ENCODE measurements at regions not wholly inside any gene's neighbourhood (a gene's known extent, or its start where the extent isn't known, plus 50 kb on each side); places are given as distances from the start of the nearest gene placed in this dataset.
"Not testable (repeated sequence)": the region's sequence is repeated elsewhere in the genome, so short reads cannot be mapped to it uniquely, and the experiment has no call there.

DNA sequence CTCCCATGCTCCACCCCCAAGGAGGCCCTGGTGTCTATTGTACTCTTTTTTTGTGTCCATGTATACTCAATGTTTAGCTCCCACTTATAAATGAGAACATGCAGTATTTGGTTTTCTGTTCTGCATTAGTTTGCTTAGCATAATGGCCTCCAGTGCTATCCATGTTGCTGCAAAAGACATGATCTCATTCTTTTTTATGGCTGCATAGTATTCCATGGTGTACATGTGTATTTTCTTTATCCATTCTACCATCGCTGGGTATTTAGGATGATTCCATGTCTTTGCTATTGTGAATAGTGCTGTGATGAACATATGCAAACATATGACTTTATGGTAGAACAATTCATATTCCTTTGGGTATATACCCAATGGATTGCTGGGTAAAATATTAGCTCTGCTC, 138.1 kb upstream of the STK26 start:
- DNase-seq (ENCODE audit: low read depth in 1 of 2, low spot score in 1 of 2), result not testable (repeated sequence)

GRCh38 chrX:131893857-131894256, 129.2 kb upstream of the STK26 start:
- DNase-seq (ENCODE audit: low read depth in 1 of 2, low spot score in 1 of 2), result not testable (repeated sequence)

DNA sequence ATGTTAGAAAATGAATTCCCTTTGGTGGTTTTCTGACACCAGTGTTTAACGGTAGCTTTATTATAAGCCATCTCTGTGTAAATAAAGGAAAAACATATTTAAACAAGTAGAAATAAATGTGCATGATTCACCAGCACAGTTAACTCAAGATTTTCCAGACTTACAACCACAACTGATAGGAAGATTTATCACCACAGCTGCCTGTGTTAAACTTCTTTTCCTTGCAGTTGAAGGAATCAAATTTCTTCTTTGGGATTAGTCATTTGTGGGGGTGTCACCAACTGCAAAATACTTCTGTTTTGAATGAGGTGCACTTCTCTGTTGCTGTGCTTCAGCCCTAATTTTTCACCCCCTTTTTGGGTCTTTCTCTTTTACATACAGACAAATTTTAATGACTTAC, 128.1 kb upstream of the STK26 start:
- DNase-seq (ENCODE audit: low read depth in 1 of 2, low spot score in 1 of 2), result no peak

DNA sequence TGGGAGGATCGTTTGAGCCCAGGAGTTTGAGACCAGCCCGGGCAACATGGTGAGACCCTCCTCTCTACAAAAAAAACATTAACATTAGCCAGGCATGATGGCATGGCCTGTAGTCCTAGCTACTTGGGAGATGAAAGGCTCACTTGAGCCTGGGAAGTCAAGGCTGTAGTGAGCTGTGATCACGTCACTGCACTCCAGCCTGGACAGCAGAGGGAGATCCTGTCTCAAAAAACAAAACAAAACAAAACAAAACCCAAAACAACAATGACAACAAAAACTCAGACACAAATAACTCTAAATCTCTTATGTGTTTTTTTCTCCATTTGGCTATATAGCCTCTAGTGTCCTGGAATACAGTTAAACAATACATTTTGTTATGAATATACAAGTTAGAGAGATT, 127.3 kb upstream of the STK26 start:
- DNase-seq (ENCODE audit: low read depth in 1 of 2, low spot score in 1 of 2), result no peak

DNA sequence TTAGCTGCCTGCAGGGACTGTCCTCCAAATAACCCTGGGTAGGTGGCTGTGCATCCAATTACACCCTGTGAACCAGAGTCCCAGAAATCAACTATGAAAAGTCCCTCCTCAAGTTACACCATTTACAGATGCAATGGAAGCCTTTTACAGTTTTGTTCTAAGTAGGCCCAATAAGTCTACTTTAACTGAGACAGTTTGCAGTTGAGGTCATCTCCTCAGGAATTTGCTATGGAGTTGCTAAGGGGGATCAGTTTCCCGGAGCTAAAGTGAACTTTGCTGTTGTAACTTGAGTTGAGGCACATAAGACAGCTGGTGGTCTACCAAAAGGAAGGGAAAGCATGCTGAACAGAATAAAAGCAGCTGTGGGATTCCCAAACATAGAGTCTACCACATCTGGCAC, 121.6 kb upstream of the STK26 start:
- no peak for DNase-seq (ENCODE audit: low read depth in 1 of 2, low spot score in 1 of 2)

DNA sequence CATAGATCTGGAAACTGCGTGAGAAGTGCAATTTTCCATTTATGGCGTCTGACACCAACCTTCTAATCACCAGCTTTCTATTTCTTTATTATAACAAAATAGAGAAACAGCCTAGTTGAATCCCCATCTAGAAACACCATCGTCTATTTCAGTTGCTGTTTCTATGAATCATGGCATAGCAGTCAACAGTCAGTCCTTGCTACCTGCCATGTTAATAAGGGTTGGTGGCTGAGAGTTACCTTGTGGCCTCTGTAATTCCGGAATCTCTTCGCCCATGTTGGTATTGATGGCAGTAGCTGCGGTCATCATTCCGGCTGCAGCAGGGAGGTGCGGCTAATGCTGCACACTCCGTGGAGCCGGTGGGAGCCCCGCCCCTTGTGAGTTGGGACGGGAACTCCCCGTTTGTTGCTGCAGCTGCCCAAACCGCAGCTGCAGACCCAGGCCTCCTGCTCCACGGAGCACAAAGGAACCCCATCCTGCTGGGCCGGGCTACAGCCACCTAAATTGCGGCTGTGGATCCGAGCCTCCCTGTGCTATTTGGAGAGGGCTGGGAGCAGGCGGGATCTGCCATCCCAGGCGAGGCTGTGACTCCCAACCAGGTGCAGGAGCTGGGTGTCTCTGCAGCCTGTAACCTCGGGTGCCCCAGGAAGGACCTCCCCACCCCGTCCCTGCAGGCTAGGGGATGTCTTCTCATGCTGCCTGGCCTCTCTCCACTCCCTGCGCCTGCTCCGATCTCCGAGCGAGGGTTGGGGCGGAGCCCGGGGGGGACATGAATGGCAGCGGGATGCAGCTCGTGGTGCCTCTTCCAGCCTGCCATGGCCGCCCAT, 115.4 kb upstream of the STK26 start:
- no peak for DNase-seq (ENCODE audit: low read depth in 1 of 2, low spot score in 1 of 2)

DNA sequence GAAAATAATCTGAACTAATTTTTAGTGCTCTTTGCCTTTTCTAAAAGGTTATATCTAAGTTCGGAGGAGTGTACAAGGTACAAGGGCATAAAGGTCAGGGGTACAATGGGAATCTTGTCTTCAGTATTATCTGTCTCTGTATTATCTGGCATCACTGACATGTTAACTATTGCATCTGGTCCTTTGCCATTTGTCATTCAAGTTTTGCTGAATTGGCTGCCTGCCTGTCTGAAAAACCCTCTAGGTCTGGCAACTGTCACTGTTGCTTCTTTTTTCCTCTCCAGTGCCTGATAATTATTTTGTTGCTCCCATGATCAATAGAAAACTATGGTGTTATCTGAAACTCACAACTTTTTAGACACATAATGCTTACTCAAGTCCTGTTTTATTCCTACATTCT, 112.5 kb upstream of the STK26 start:
- no peak for DNase-seq (ENCODE audit: low read depth in 1 of 2, low spot score in 1 of 2)

- no peak for DNase-seq (ENCODE audit: low read depth in 1 of 2, low spot score in 1 of 2)
These were observed 107.6 kb upstream of the STK26 start for GRCh38 chrX:131915488-131915887.

DNA sequence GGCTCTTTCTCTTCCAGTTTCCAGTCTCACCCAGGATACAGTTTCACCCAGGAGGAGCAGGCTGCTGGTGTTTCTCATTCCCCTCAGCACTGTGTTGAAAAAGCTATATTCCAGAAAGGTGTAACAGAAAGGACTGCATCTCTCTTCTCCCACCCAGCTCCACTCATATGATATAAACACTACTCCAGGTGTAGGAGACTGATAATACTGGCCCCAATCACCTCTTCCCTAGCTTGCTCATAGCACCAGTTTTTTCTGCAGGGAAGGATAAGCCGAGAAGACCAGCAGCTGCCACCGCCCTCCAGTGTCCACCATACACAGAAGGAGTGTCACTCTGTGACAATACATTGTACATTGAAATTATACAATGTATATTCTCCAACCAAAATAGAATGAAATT, 105.5 kb upstream of the STK26 start:
- DNase-seq (ENCODE audit: low read depth in 1 of 2, low spot score in 1 of 2), result no peak

DNA sequence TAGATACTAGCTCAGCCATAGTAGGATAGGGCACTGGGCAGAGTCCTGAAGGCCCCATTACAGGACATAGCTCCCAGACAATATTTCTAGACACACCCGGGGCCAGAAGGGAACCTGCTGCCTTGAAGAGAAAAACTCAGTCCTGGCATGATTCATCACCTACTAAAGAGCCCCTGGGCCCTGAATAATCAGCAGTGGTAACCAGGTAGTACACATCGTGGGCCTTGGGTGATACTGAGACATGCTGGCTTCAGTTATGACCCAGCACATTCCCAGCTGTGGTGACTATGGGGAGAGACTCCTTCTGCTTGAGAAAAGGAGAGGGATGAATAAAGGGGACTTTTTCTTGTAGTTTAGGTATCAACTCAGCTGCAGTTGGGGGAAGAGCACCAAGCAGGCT, 104.3 kb upstream of the STK26 start:
- no peak for DNase-seq (ENCODE audit: low read depth in 1 of 2, low spot score in 1 of 2)

GRCh38 chrX:131923614-131924250, 99.4 kb upstream of the STK26 start:
- DNase-seq (ENCODE audit: low read depth in 1 of 2, low spot score in 1 of 2), result no peak

- DNase-seq (ENCODE audit: low read depth in 1 of 2, low spot score in 1 of 2), result no peak
These were observed 84.4 kb upstream of the STK26 start for GRCh38 chrX:131938749-131939148.

DNA sequence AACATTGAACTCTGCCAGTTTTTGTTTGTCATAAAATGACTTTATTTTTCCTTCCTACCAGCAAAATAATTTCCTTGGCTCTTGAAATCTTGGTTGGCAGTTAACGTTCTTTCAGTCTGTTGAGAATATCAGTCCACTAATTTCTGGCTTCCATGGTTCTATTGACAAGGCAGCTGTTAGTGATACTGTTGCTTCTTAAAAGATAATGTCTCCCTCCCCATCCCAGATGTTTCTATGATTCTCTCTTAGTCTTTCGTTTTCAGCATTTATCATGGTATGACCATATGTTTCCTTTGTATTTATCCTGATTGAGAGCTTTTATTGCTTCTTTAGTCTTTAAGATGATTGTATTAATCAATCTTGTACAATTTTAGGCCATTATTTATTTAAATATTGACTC, 81.1 kb upstream of the STK26 start:
- no peak for DNase-seq (ENCODE audit: low read depth in 1 of 2, low spot score in 1 of 2)

DNA sequence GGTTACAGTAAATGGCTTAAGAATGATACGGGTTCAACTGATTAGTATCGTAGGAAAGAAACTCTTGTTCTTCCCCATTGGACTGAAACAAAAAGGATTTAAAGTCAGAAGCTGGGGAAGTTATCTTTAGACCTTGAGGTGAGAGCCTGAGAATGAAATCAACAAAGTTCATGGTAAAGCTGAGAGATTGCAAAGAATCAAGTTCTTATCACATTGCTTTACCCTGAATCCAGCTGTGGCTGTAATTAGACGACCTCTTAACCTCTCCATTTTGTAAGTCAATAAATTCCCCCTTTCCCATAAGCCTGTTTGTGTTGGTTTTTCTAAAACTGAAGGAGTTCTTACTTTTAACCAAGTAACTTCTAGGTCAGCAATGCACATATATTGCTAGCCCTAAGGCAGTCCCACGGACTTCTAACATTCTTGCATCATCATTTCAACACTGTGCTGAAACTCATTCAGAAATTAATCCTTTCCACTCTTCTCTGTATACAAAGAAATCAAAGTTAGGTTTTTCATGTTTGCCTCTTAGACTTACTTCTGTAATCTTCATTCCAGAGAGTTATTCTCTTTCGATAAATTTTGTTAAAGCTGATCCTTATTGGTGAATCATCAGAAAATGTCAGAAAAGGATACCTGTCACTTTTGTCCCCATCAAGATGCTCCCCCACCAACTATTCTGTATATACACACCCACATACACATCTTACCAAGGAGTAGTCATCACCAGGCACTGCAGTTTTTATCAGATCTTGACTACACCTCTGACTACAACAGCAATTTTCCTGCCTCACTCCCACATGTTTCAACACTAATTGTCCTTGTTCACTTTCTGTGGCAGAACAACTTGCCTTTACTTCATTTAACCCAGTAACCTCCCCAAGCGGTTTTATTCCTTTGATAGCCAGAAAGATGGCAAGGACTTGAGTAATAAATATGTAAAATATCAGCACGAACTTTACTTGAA, 77.9 kb upstream of the STK26 start:
- no peak for DNase-seq (ENCODE audit: low read depth in 1 of 2, low spot score in 1 of 2)

DNA sequence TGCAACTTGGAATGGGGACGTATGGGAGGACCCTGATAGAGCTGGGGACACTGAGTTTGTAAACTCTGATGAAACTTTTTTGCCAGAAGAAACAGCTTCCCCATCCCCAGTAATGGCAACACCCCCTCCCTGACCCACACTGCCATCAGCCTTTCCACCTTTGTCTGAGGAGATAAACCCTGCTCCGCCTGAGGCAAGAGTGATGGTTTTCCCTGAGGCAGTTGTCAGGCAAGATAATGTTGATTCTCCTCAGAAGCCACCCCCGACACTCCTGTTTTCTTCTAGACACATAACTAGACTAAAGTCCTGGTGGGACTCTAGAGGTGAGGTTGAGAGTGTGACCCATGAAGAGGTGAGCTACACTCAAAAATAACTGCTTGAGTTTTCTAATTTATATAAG, 71.9 kb upstream of the STK26 start:
- no peak for DNase-seq (ENCODE audit: low read depth in 1 of 2, low spot score in 1 of 2)

DNA sequence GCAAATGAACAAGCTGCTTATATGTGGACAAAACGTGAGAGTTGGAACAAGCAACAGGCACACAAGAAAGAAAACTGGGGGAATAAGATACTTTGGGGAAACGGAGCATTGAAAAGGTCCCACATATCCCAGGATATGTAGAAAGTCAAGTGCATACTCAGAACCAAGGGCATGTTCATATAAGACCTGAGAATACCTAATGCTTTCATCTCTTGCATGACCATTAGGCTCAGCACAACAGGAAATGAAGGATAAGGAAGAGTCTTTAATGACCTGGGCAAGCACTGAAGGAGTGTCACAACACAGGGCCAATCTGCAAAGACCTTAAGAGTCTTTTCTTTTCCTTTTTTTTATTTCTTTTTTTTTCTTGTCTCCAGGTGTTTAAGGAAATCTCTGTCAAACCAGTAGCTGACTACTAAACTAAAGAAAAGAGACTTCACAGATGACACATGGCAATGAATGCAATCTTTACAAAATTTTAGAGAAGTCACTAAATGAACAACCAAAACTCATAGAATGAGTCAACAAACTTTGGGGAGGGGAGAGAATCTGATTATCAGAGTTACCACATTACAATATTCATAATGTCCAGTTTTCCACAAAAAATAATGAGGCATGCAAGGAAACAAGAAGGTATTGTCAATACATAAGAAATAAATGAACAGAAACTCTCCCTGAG, 67.9 kb upstream of the STK26 start:
- DNase-seq (ENCODE audit: low read depth in 1 of 2, low spot score in 1 of 2), result no peak

DNA sequence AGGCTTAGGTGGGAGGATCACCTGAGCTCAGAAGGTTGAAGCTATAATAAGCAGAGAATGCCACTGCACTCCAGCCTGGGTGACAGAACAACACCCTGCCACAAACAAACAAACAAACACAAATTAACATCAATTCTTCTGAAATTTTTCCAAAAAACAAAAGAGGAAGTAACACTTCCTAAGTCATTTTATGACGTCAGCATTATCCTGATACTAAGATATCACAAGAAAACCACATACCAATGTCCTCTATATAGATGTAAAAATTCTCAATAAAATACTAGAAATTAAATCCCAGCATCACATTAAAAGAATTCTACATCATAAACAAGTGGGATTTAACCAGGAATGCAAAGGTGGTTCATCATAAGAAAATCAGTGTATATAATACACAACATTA, 64.4 kb upstream of the STK26 start:
- no peak for DNase-seq (ENCODE audit: low read depth in 1 of 2, low spot score in 1 of 2)

GRCh38 chrX:131970347-131970746, 52.8 kb upstream of the STK26 start:
- no peak for DNase-seq (ENCODE audit: low read depth in 1 of 2, low spot score in 1 of 2)
